Fibroblast of the aortic adventitia (primary cell): ENCODE measurements at regions not wholly inside any gene's neighbourhood (a gene's known extent, or its start where the extent isn't known, plus 50 kb on each side); places are given as distances from the start of the nearest gene placed in this dataset.

ENCODE experiments used
- DNase-seq: peaks from one replicate; pipeline ENCODE4 v3.0.0-alpha.2; 2010; ENCODE audit warnings: low read depth
- H3K4me3 ChIP-seq: 2 replicates; pipeline ENCODE4 v1.5.1; 2011; ENCODE audit warnings: low read depth, mild to moderate bottlenecking, control low read depth, low read length, moderate library complexity
- CTCF ChIP-seq: IDR thresholded peaks from 2 replicates; pipeline ENCODE4 v1.5.1; 2011; ENCODE audit warnings: mild to moderate bottlenecking, low read length, control low read depth, inconsistent platforms; ENCODE audit not compliant: insufficient read depth

GRCh38 chr16:79713609-79714309, 113.2 kb upstream of the MAF start:
- no peak for DNase-seq
- H3K4me3 ChIP-seq = no peak overlapping the region
- TF ChIP-seq CTCF = no peak

GRCh38 chr16:79712276-79712675, 111.7 kb upstream of the MAF start:
- no peak for DNase-seq
- H3K4me3 ChIP-seq = no peak overlapping the region
- TF ChIP-seq CTCF = no peak

- no peak for TF ChIP-seq CTCF
- peak; percentile 35 for DNase-seq
Observed at GRCh38 chr16:79707876-79708275, 107.3 kb upstream of the MAF start.

GRCh38 chr16:79703066-79703465, 102.5 kb upstream of the MAF start:
- H3K4me3 ChIP-seq = no peak overlapping the region
- DNase-seq = no peak
- TF ChIP-seq CTCF = no peak

More at GRCh38 chr16:79707876-79708275, 107.3 kb upstream of the MAF start:
- H3K4me3 ChIP-seq = no peak overlapping the region

- DNase-seq = peak; percentile 69
- H3K4me3 ChIP-seq = no peak overlapping the region
- TF ChIP-seq CTCF = no peak
Observed at GRCh38 chr16:79698341-79698753, 97.8 kb upstream of the MAF start.

GRCh38 chr16:79697562-79698112, 97.1 kb upstream of the MAF start:
- TF ChIP-seq CTCF = no peak
- no peak for DNase-seq

GRCh38 chr16:79691007-79691406, 90.5 kb upstream of the MAF start:
- no peak for TF ChIP-seq CTCF

More at GRCh38 chr16:79697562-79698112, 97.1 kb upstream of the MAF start:
- no peak overlapping the region for H3K4me3 ChIP-seq

More at GRCh38 chr16:79691007-79691406, 90.5 kb upstream of the MAF start:
- H3K4me3 ChIP-seq = no peak overlapping the region
- no peak for DNase-seq
